ENCODE measurements at regions not wholly inside any gene's neighbourhood (a gene's known extent, or its start where the extent isn't known, plus 50 kb on each side); places are given as distances from the start of the nearest gene placed in this dataset.

DNA sequence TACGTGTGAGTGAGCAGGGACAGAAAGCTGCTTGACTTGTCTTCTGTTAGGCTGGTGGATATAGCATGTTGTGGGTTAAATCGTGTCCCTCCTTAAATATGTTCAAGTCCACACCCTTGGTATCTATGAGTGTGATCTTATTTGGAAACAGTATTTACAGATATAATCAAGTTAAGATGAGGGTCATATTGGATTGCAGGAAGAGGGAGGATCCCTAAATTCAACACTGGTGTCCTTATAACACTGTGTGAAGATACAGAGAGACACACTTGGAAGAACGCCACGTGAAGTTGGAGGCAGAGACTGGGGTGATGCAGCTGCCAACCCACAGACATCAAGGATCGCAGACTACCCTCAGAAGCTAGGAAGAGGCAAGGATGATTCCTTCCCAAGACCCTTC lies 275.2 kb upstream of the SSTR1 start:
- Histone ChIP-seq H3K27me3 (ENCODE audit: control insufficient read depth, insufficient read depth, low read length) (no peaks in the 10 kb centered on the region), H3K36me3 (ENCODE audit: control insufficient read depth, insufficient read depth, low read length) (no peaks in the 10 kb centered on the region), H3K4me3 (ENCODE audit: low read depth, low read length) (no peak overlapping the region)
- no peak for TF ChIP-seq CTCF (IDR thresholded peaks at IDR 0.05; ENCODE audit: insufficient read depth, low read length, poor library complexity, severe bottlenecking)
- DNase-seq (ENCODE audit: low read depth), result no peak

DNA sequence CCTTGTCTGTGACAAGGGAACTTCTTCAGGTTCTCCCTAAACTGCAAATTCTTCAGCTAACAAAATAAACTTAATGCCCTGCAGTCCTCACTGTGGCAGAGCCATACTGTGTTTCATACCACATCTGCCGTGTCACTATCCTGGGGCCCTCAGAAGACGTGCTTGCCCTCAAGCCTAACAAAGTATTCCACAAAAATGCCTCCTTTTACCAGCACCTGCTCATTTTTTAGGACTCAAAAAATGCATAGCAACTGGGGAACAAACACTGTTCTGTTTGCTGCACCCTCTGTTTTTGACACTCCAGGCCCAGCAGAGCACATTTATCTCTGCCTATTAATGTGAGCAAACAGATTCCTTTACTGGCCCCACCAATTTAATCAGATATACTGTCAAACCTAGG lies 270.7 kb upstream of the SSTR1 start:
- Histone ChIP-seq H3K36me3 (ENCODE audit: control insufficient read depth, insufficient read depth, low read length) (no peaks in the 10 kb centered on the region), H3K27me3 (ENCODE audit: control insufficient read depth, insufficient read depth, low read length) (no peaks in the 10 kb centered on the region), H3K4me3 (ENCODE audit: low read depth, low read length) (no peak overlapping the region)
- no peak for DNase-seq (ENCODE audit: low read depth)
- TF ChIP-seq CTCF (IDR thresholded peaks at IDR 0.05; ENCODE audit: insufficient read depth, low read length, poor library complexity, severe bottlenecking), result no peak

GRCh38 chr14:37939442-37940028 lies 268.2 kb upstream of the SSTR1 start:
- no peak for DNase-seq (ENCODE audit: low read depth)
- H3K36me3 ChIP-seq (ENCODE audit: control insufficient read depth, insufficient read depth, low read length), result no peaks in the 10 kb centered on the region
- no peaks in the 10 kb centered on the region for H3K27me3 ChIP-seq (ENCODE audit: control insufficient read depth, insufficient read depth, low read length)
- TF ChIP-seq CTCF (IDR thresholded peaks at IDR 0.05; ENCODE audit: insufficient read depth, low read length, poor library complexity, severe bottlenecking), result no peak
- H3K4me3 ChIP-seq (ENCODE audit: low read depth, low read length), result no peak overlapping the region

DNA sequence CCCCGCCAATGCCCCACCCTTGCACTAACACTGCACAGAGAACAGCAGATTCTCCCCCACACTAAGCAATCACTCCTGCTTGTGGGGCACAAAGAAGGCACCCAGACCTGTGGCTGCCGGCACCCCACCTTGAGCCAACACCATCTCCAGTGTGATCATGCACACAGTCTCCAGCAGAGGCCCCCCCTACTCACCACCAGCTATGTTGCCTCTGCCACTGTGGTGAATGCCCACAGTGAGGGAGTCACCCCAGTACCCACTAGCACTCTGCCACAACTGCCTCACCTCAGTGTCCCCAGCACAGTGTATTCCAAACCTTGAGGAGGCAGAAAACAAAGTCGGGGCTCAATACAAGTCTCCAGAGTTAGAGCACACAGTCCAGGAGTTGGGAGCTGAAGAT lies 261.7 kb upstream of the SSTR1 start:
- no peak for DNase-seq (ENCODE audit: low read depth)
- TF ChIP-seq CTCF (IDR thresholded peaks at IDR 0.05; ENCODE audit: insufficient read depth, low read length, poor library complexity, severe bottlenecking), result no peak
- Histone ChIP-seq H3K4me3 (ENCODE audit: low read depth, low read length) (no peak overlapping the region), H3K36me3 (ENCODE audit: control insufficient read depth, insufficient read depth, low read length) (no peaks in the 10 kb centered on the region), H3K27me3 (ENCODE audit: control insufficient read depth, insufficient read depth, low read length) (no peaks in the 10 kb centered on the region)

DNA sequence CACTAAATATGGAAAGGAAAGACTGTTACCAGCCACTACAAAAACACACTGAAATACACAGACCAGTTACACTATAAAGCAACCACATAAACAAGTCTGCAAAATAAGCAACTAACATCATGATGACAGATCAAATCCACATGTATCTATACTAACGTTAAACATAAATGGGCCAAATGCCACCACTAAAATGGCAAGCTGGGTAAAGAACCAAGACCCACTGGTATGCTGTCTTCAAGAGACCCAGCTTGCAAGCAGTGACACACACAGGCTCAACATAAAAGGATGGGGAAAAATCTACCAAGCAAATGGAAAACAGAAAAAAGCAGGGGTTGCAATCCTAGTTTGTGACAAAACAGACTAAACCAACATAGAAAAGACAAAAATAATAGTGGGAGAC lies 260.9 kb upstream of the SSTR1 start:
- Histone ChIP-seq H3K36me3 (ENCODE audit: control insufficient read depth, insufficient read depth, low read length) (no peaks in the 10 kb centered on the region), H3K27me3 (ENCODE audit: control insufficient read depth, insufficient read depth, low read length) (no peaks in the 10 kb centered on the region), H3K4me3 (ENCODE audit: low read depth, low read length) (no peak overlapping the region)
- no peak for DNase-seq (ENCODE audit: low read depth)
- no peak for TF ChIP-seq CTCF (IDR thresholded peaks at IDR 0.05; ENCODE audit: insufficient read depth, low read length, poor library complexity, severe bottlenecking)

DNA sequence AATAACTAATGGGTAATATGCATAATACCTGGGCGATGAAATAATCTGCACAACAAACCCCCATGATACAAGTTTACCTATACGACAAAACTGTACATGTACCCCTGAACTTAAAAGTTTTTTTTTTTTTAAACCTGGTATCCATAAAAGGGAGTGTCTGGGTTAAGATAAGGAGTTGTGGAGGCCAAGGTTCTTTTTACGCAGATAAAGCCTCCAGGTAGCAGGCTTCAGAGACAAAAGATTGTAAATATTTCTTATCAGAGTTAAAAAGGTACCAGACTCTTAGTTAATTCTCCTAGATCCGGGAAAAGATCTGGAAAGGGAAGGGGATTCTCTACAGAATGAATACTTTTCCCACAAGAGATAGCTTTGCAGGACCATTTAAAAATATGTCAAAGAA lies 259.4 kb upstream of the SSTR1 start:
- no peak for DNase-seq (ENCODE audit: low read depth)
- no peak for TF ChIP-seq CTCF (IDR thresholded peaks at IDR 0.05; ENCODE audit: insufficient read depth, low read length, poor library complexity, severe bottlenecking)
- H3K36me3 ChIP-seq (ENCODE audit: control insufficient read depth, insufficient read depth, low read length), result no peaks in the 10 kb centered on the region
- H3K4me3 ChIP-seq (ENCODE audit: low read depth, low read length), result no peak overlapping the region
- H3K27me3 ChIP-seq (ENCODE audit: control insufficient read depth, insufficient read depth, low read length), result no peaks in the 10 kb centered on the region

Measured in kidney epithelial cell (primary cell).